PC-9 (cell line): ENCODE measurements at regions not wholly inside any gene's neighbourhood (a gene's known extent, or its start where the extent isn't known, plus 50 kb on each side); places are given as distances from the start of the nearest gene placed in this dataset.

Experiments used
- BruUV-seq: library from RNA; stranded (reverse); fragments of 400-500 nt; replicated peaks from 2 replicates; lab custom pipeline; 2021; lab: Mats Ljungman, UMichigan
- CTCF ChIA-PET: fragments of 300-600 bp; sonication (Branson Sonifier 250); formaldehyde crosslinking; loops from one replicate; lab custom pipeline; 2022; ENCODE audit warnings: antibody characterized with exemption; lab: Charles Lee
- POLR2A ChIA-PET: fragments of 300-600 bp; sonication (Branson Sonifier 250); formaldehyde crosslinking; loops from one replicate; lab custom pipeline; 2022; ENCODE audit warnings: antibody characterized with exemption; ENCODE audit not compliant: unreplicated experiment; lab: Charles Lee
- DNase-seq, 2 experiments: peaks; one replicate each; pipeline versions ENCODE4 v3.0.0 to v3.0.0-alpha.2; 2015 to 2022; ENCODE audit warnings: mixed read lengths in 1 of 2
- H2AFZ ChIP-seq: fragments of 200-600 bp; sonication (generic); 2 replicates; pipeline ENCODE4 v1.8.1; 2017; ENCODE audit warnings: antibody characterized with exemption
- H3F3A ChIP-seq: fragments of 200-600 bp; sonication (generic); 2 replicates; pipeline ENCODE4 v1.8.1; 2017; ENCODE audit warnings: antibody characterized with exemption, mild to moderate bottlenecking, low read depth; ENCODE audit not compliant: insufficient read depth
- H3K27ac ChIP-seq: fragments of 200-600 bp; sonication (generic); 2 replicates; pipeline ENCODE4 v1.6.1; 2016; ENCODE audit warnings: mixed run types
- H3K27me3 ChIP-seq: fragments of 200-600 bp; sonication (generic); 2 replicates; pipeline ENCODE4 v1.6.1; 2016; ENCODE audit warnings: low read depth, mixed run types; ENCODE audit not compliant: insufficient read depth
- H3K36me3 ChIP-seq: fragments of 200-600 bp; sonication (generic); 2 replicates; pipeline ENCODE4 v1.6.1; 2016; ENCODE audit warnings: low read depth, mixed run types
- H3K4me1 ChIP-seq: fragments of 200-600 bp; sonication (generic); replicated peaks from 2 replicates; pipeline ENCODE4 v1.6.1; 2016; ENCODE audit warnings: mixed run types; ENCODE audit not compliant: insufficient read depth
- H3K4me2 ChIP-seq: fragments of 200-600 bp; sonication (generic); 2 replicates; pipeline ENCODE4 v1.6.1; 2017; ENCODE audit warnings: mixed run types
- H3K4me3 ChIP-seq: fragments of 200-600 bp; sonication (generic); 2 replicates; pipeline ENCODE4 v1.6.1; 2016; ENCODE audit warnings: mixed run types
- H3K79me2 ChIP-seq: fragments of 200-600 bp; sonication (generic); 2 replicates; pipeline ENCODE4 v1.6.1; 2017; ENCODE audit warnings: low read depth, mixed run types
- H3K9me2 ChIP-seq: fragments of 200-600 bp; sonication (generic); 2 replicates; pipeline ENCODE4 v1.8.1; 2017; ENCODE audit warnings: mild to moderate bottlenecking; ENCODE audit not compliant: insufficient read depth
- H3K9me3 ChIP-seq: fragments of 200-600 bp; sonication (generic); 2 replicates; pipeline ENCODE4 v1.8.1; 2016; ENCODE audit warnings: low read depth; ENCODE audit not compliant: insufficient read depth
- H4K20me1 ChIP-seq: fragments of 200-600 bp; sonication (generic); 2 replicates; pipeline ENCODE4 v1.8.1; 2017; ENCODE audit not compliant: insufficient read depth
- CTCF ChIP-seq: fragments of 200-600 bp; sonication (generic); conservative IDR thresholded peaks from 2 replicates; pipeline ENCODE4 v1.6.1; 2017; ENCODE audit warnings: mixed run types, antibody characterized with exemption, mild to moderate bottlenecking, moderate library complexity
- EZH2 ChIP-seq: fragments of 200-600 bp; sonication (generic); IDR thresholded peaks from 2 replicates; pipeline ENCODE4 v1.8.0; 2017; ENCODE audit warnings: antibody characterized with exemption, low read depth
- intact Hi-C: fragments of 100-400 bp; cut with micrococcal nuclease; formaldehyde crosslinking; loops from one replicate; pipeline ENCODE4 v1.10.0; 2022; ENCODE audit not compliant: unreplicated experiment

GRCh38 chr4:34790131-34790530 lies 1454.2 kb downstream of the ARAP2 start:
- no peaks in the 10 kb centered on the region for H3F3A ChIP-seq
- H3K9me2 ChIP-seq = no peaks in the 10 kb centered on the region
- POLR2A ChIA-PET = no interaction called here
- H3K9me3 ChIP-seq = no peaks in the 10 kb centered on the region
- no peak for DNase-seq
- no peaks in the 10 kb centered on the region for H3K27me3 ChIP-seq
- no peak overlapping the region for H3K4me2 ChIP-seq
- H3K4me3 ChIP-seq = no peak overlapping the region
- no peaks in the 10 kb centered on the region for H3K4me1 ChIP-seq
- TF ChIP-seq CTCF (no peak), EZH2 (no peak)
- no peak overlapping the region for H2AFZ ChIP-seq
- H3K27ac ChIP-seq = no peak overlapping the region
- BruUV-seq = no TSS peak
- H4K20me1 ChIP-seq = no peaks in the 10 kb centered on the region
- intact Hi-C loops = no loop called here
- no peaks in the 10 kb centered on the region for H3K79me2 ChIP-seq
- H3K36me3 ChIP-seq = no peaks in the 10 kb centered on the region
- CTCF ChIA-PET = no interaction called here

GRCh38 chr4:34791209-34791608 lies 1453.1 kb downstream of the ARAP2 start:
- intact Hi-C loops = no loop called here
- Histone ChIP-seq H3F3A (no peaks in the 10 kb centered on the region), H3K9me3 (no peaks in the 10 kb centered on the region), H3K79me2 (no peaks in the 10 kb centered on the region), H2AFZ (no peak overlapping the region), H3K9me2 (no peaks in the 10 kb centered on the region), H4K20me1 (no peaks in the 10 kb centered on the region), H3K36me3 (no peaks in the 10 kb centered on the region), H3K4me1 (no peaks in the 10 kb centered on the region), H3K27me3 (no peaks in the 10 kb centered on the region), H3K4me2 (no peak overlapping the region), H3K4me3 (no peak overlapping the region), H3K27ac (no peak overlapping the region)
- ChIA-PET CTCF (no interaction called here), POLR2A (no interaction called here)
- TF ChIP-seq EZH2 (no peak), CTCF (no peak)
- no TSS peak for BruUV-seq
- DNase-seq = no peak

- ChIA-PET POLR2A (no interaction called here), CTCF (no interaction called here)
- no peaks in the 10 kb centered on the region for H3F3A ChIP-seq
- no peak overlapping the region for H3K4me2 ChIP-seq
- intact Hi-C loops = no loop called here
- H3K4me1 ChIP-seq = no peaks in the 10 kb centered on the region
- no peaks in the 10 kb centered on the region for H4K20me1 ChIP-seq
- no peak overlapping the region for H2AFZ ChIP-seq
- BruUV-seq = no TSS peak
- H3K79me2 ChIP-seq = no peaks in the 10 kb centered on the region
- no peak overlapping the region for H3K27ac ChIP-seq
- H3K4me3 ChIP-seq = no peak overlapping the region
- no peaks in the 10 kb centered on the region for H3K27me3 ChIP-seq
- DNase-seq = no peak
- H3K9me3 ChIP-seq = no peaks in the 10 kb centered on the region
- H3K36me3 ChIP-seq = no peaks in the 10 kb centered on the region
- H3K9me2 ChIP-seq = no peaks in the 10 kb centered on the region
- TF ChIP-seq EZH2 (no peak), CTCF (no peak)
Observed at GRCh38 chr4:34800953-34801352, 1443.4 kb downstream of the ARAP2 start.
